MM.1S (cell line): ENCODE measurements at regions not wholly inside any gene's neighbourhood (a gene's known extent, or its start where the extent isn't known, plus 50 kb on each side); places are given as distances from the start of the nearest gene placed in this dataset.

Experiments used
- DNase-seq: peaks from one replicate; pipeline ENCODE4 v3.0.0-alpha.2; 2015
- H2AFZ ChIP-seq: fragments of 300-600 bp; sonication (generic); 2 replicates; pipeline ENCODE4 v1.6.0; 2016; ENCODE audit warnings: antibody characterized with exemption, low read length
- H3F3A ChIP-seq: fragments of 300-600 bp; sonication (generic); 2 replicates; pipeline ENCODE4 v1.6.1; 2016; ENCODE audit warnings: mild to moderate bottlenecking, antibody characterized with exemption, low read length, moderate library complexity, mixed read lengths; ENCODE audit not compliant: insufficient read depth
- H3K27ac ChIP-seq: fragments of 300-600 bp; sonication (generic); 2 replicates; pipeline ENCODE4 v1.5.1; 2016; ENCODE audit warnings: mild to moderate bottlenecking, low read length
- H3K27me3 ChIP-seq: fragments of 300-600 bp; sonication (generic); replicated peaks from 2 replicates; pipeline ENCODE4 v1.6.0; 2016; ENCODE audit warnings: low read length; ENCODE audit not compliant: insufficient read depth
- H3K36me3 ChIP-seq: fragments of 300-600 bp; sonication (generic); replicated peaks from 2 replicates; pipeline ENCODE4 v1.6.1; 2016; ENCODE audit warnings: mild to moderate bottlenecking, low read length, mixed read lengths; ENCODE audit not compliant: insufficient read depth
- H3K4me1 ChIP-seq: fragments of 300-600 bp; sonication (generic); 2 replicates; pipeline ENCODE4 v1.6.1; 2016; ENCODE audit warnings: low read length, mixed read lengths
- H3K4me2 ChIP-seq: fragments of 300-600 bp; sonication (generic); 2 replicates; pipeline ENCODE4 v1.6.0; 2016; ENCODE audit warnings: low read depth, low read length
- H3K4me3 ChIP-seq: fragments of 300-600 bp; sonication (generic); 2 replicates; pipeline ENCODE4 v1.5.1; 2016; ENCODE audit warnings: low read length, mixed read lengths
- H3K79me2 ChIP-seq: fragments of 300-600 bp; sonication (generic); 2 replicates; pipeline ENCODE4 v1.6.1; 2016; ENCODE audit warnings: mixed run types, low read length, mixed read lengths
- H3K9ac ChIP-seq: fragments of 300-600 bp; sonication (generic); 2 replicates; pipeline ENCODE4 v1.6.1; 2016; ENCODE audit warnings: low read length, mixed read lengths
- H3K9me2 ChIP-seq: fragments of 300-600 bp; sonication (generic); replicated peaks from 2 replicates; pipeline ENCODE4 v1.6.1; 2016; ENCODE audit warnings: mild to moderate bottlenecking, low read length, mixed read lengths; ENCODE audit not compliant: insufficient read depth
- H3K9me3 ChIP-seq: fragments of 300-600 bp; sonication (generic); replicated peaks from 2 replicates; pipeline ENCODE4 v1.6.1; 2016; ENCODE audit warnings: mild to moderate bottlenecking, low read length, mixed read lengths; ENCODE audit not compliant: insufficient read depth
- H4K20me1 ChIP-seq: fragments of 300-600 bp; sonication (generic); 2 replicates; pipeline ENCODE4 v1.6.1; 2016; ENCODE audit warnings: mild to moderate bottlenecking, low read length, moderate library complexity, mixed read lengths; ENCODE audit not compliant: insufficient read depth
- EZH2 ChIP-seq: fragments of 300-600 bp; sonication (generic); optimal IDR thresholded peaks from 2 replicates; pipeline ENCODE3; 2017; ENCODE audit warnings: low read depth, mild to moderate bottlenecking, antibody characterized with exemption, low read length, mixed read lengths
- EZH2phosphoT487 ChIP-seq: fragments of 300-600 bp; sonication (generic); IDR thresholded peaks from 2 replicates; pipeline ENCODE4 v1.6.1; 2018; ENCODE audit warnings: antibody characterized with exemption, low read length
- TF ChIP-seq, protein P1 (sequence below): fragments of 300-600 bp; sonication (generic); IDR thresholded peaks from 2 replicates; pipeline ENCODE4 v1.5.1; 2016; ENCODE audit warnings: antibody characterized with exemption, low read length, mixed read lengths

DNA sequence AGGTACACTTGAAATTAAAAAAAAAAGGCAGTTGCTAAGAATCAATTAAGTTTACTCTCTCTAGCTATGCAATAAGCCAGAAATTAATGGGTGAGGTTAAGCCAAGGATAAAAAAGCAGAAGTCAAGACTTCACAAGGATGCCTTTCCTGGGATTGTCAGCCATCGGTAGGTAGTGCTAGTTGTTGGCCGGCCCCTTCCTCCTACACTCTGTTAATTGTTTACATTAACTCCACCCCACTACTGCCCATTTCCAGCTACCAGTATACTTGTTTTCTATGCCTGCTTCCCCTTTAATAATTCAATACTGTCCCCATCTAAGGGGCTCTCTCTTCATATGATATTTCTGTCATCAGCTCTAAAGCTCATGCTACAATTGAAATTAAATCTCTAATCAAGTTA, 461.0 kb downstream of the IPMK start:
- no peak overlapping the region for H3K9ac ChIP-seq

DNA sequence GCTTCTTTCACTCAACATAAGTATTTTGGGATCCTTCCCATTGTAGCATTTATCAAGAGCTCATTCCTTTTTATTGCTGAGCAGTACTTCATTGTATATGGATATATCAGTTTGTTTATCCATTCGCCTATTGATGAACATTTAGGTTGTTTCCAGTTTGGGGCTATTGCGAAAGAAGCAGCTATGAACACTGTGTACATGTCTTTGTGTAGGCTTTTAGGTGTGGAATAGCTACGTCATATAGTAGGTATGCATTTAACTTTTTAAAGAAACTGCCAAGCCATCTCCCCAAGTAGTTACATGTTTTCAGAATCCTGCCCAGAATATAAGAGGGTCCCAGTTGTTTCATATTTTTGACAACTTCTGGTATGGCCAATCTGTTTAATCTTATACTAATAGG, 468.1 kb downstream of the IPMK start:
- Histone ChIP-seq H3K9ac (no peak overlapping the region), H3K4me1 (no peaks in the 10 kb centered on the region), H3K9me2 (no peaks in the 10 kb centered on the region), H4K20me1 (no peaks in the 10 kb centered on the region), H3F3A (no peaks in the 10 kb centered on the region), H3K36me3 (no peaks in the 10 kb centered on the region), H3K79me2 (no peaks in the 10 kb centered on the region), H3K27ac (no peak overlapping the region), H3K4me2 (no peak overlapping the region), H3K27me3 (no peaks in the 10 kb centered on the region), H2AFZ (no peak overlapping the region), H3K9me3 (no peaks in the 10 kb centered on the region), H3K4me3 (no peak overlapping the region)
- DNase-seq: no peak
- TF ChIP-seq, protein P1, sequence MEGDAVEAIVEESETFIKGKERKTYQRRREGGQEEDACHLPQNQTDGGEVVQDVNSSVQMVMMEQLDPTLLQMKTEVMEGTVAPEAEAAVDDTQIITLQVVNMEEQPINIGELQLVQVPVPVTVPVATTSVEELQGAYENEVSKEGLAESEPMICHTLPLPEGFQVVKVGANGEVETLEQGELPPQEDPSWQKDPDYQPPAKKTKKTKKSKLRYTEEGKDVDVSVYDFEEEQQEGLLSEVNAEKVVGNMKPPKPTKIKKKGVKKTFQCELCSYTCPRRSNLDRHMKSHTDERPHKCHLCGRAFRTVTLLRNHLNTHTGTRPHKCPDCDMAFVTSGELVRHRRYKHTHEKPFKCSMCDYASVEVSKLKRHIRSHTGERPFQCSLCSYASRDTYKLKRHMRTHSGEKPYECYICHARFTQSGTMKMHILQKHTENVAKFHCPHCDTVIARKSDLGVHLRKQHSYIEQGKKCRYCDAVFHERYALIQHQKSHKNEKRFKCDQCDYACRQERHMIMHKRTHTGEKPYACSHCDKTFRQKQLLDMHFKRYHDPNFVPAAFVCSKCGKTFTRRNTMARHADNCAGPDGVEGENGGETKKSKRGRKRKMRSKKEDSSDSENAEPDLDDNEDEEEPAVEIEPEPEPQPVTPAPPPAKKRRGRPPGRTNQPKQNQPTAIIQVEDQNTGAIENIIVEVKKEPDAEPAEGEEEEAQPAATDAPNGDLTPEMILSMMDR: no peak
- TF ChIP-seq EZH2 (no peak), EZH2phosphoT487 (no peak)

More for the DNA sequence above, 461.0 kb downstream of the IPMK start:
- no peaks in the 10 kb centered on the region for H3K36me3 ChIP-seq
- H3K79me2 ChIP-seq: no peaks in the 10 kb centered on the region
- TF ChIP-seq, protein P1: no peak
- TF ChIP-seq EZH2phosphoT487 (no peak), EZH2 (no peak)
- H3K4me1 ChIP-seq: no peaks in the 10 kb centered on the region
- H2AFZ ChIP-seq: no peak overlapping the region
- DNase-seq: no peak
- H3K27ac ChIP-seq: no peak overlapping the region
- H4K20me1 ChIP-seq: no peaks in the 10 kb centered on the region
- H3K9me2 ChIP-seq: no peaks in the 10 kb centered on the region
- no peaks in the 10 kb centered on the region for H3K27me3 ChIP-seq
- H3K4me3 ChIP-seq: no peak overlapping the region
- no peaks in the 10 kb centered on the region for H3K9me3 ChIP-seq
- H3F3A ChIP-seq: no peaks in the 10 kb centered on the region
- no peak overlapping the region for H3K4me2 ChIP-seq

DNA sequence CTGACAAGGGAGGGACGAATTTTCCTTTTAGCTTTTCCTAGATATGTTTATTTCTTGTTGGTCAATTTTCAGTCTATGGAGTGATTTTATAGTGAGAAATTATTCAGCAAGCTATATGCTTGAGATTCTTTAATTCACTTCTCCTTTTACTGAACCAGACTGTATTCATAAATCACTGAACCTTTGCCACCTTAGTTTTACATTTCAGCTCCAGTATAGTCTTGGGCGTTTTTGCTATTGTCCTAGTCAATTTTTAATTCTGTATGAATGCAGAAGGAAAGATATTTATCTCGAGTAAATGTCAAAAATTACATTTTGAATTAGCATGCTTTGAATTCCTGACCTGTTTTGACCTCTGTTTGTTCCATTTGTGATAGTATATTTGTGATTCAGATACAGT, 468.9 kb downstream of the IPMK start:
- Histone ChIP-seq H3K36me3 (no peaks in the 10 kb centered on the region), H4K20me1 (no peaks in the 10 kb centered on the region), H3K9me3 (no peaks in the 10 kb centered on the region), H3K79me2 (no peaks in the 10 kb centered on the region), H3K9me2 (no peaks in the 10 kb centered on the region), H3K4me2 (no peak overlapping the region), H3K27me3 (no peaks in the 10 kb centered on the region), H3K27ac (no peak overlapping the region), H2AFZ (no peak overlapping the region), H3K9ac (no peak overlapping the region), H3K4me1 (no peaks in the 10 kb centered on the region), H3K4me3 (no peak overlapping the region), H3F3A (no peaks in the 10 kb centered on the region)
- DNase-seq: no peak
- TF ChIP-seq, protein P1: no peak
- no peak for TF ChIP-seq EZH2
- TF ChIP-seq EZH2phosphoT487: no peak
